ENCODE measurements at regions not wholly inside any gene's neighbourhood (a gene's known extent, or its start where the extent isn't known, plus 50 kb on each side); places are given as distances from the start of the nearest gene placed in this dataset.

GRCh38 chr13:61927648-61928047, 512.0 kb upstream of the PCDH20 start:
- TF ChIP-seq GATA2 (IDR thresholded peaks at IDR 0.05; ENCODE audit: low read depth, low read length): no peak
- no peak for TF ChIP-seq GATA3 (IDR thresholded peaks at IDR 0.05; ENCODE audit: low read depth, low read length)
